HG02798 (cell line): ENCODE measurements at regions not wholly inside any gene's neighbourhood (a gene's known extent, or its start where the extent isn't known, plus 50 kb on each side); places are given as distances from the start of the nearest gene placed in this dataset.

Experiments
- ATAC-seq: cut with Tn5 transposase; IDR thresholded peaks from one replicate; pipeline ENCODE4 v1.9.1; 2021; ENCODE audit warnings: mild to moderate bottlenecking; ENCODE audit not compliant: unreplicated experiment, poor library complexity

DNA sequence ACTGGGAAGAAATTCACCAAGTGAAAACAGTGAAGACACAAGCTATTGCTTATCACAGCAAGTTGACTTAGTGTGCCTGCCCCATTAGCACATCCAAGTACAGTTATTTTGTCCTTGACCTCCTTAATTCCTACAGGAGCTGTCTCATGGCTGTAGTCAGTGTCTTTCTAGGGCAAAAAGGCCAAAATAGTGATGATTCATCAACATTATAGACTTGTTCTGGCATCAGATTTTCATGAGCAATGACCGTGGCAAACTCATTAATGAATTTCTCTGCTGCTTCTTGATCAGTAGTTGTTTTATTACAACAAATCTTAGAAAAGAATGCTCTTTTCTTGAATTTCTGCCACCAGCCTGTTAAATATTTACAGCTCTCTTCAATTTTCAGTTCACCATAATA, 1169.3 kb upstream of the DDX18 start:
- ATAC-seq = no peak

DNA sequence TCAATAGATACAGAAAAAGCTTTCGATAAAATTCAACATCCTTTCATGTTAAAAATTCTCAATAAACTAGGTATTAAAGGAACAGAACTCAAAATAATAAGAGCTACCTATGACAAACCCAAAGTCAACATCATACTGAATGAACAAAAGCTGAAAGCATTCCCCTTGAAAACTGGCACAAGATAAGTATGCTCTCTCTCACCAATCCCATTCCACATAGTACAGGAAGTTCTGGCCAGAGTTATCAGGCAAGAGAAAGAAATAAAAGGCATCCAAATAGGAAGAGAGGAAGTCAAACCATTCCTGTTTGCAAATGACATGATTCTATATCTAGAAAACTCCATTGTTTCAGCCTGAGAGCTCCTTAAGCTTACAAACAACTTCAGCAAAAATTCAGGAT, 1145.8 kb upstream of the DDX18 start:
- no peak for ATAC-seq

DNA sequence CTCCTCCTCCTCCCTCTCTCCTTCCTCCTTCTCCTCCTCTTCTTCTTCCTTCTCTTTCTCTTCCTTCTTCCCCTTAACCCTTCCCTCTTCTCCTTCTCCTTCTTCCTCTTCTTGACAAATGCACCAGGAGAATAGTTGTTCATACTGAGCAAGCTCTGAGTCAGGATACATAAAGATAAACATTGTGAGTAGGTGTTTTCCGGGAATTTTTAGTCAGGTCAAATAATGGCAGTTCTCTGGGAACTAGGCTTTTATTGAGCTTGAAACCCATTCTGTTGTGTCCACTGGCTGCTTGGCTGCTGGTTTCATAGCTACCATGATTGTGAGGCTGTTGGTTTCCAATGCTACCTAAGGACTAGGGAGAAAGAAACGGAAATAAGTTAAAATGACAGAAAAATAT, 1144.7 kb upstream of the DDX18 start:
- no peak for ATAC-seq

DNA sequence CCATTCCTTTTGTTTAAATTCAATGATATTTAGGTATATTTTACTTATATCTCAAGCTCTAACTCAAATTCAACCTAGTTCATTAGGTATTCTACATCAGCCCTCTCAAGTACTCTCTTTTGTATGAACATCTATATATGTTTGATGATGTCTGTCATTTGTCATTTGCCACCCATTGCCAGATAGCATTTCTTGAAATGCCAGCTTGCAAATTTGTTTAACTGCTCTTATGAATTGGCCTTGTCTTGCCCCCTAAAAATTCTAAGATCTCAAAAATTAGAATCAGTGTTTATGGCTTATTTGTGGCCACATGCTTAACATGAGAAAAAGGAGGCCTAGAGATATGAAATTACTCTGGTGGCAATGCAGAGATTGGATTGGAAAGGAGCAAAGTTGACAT, 1140.3 kb upstream of the DDX18 start:
- no peak for ATAC-seq

DNA sequence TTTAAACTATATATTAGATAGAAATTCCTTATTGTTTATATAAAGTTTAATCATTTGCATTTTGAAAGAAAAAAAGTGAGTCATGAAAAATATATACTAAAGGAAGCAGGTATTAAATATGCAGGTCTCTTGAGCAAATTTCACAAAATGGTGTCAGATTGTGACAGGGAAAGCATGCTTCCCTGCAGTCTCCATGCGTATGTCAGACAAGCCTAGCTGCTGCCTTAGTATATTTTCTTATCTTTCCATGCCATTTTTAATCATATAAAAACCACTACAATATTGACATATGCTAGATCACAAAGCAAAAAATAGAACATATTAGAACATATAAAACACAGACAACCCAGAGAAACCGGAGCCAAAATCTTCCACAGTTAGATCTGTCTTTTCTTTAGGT, 1137.7 kb upstream of the DDX18 start:
- ATAC-seq = no peak

DNA sequence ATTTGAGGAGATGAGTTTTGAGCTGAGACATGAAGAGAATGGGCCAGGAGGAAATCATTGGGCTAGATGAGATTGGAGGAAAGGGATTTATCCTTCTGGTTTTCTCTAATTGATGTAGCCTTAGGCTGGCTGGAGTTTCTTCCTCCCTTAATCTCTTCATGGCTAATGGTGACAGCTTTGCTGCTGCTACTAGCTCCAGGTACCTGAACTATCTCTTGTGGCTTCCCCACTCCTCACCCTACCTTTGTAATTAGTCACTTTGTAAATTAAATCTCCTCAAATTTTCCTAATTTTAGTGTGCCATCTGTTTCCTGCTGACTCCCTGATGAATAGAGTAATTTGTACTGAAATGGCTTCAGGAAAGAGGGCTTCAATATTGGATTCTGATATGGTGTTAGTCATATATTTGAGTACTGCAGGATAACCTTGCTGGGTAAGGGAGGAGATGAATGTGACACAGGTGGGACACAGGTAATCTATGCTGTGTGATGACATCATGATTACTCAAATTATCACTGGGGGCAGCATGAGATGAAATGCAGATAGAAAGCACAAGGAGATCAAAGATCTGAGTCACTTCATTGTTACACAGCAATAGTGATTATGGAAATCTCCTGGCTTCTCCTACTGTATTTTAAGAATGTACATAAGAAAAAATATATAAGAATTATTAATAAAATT, 1134.1 kb upstream of the DDX18 start:
- no peak for ATAC-seq

DNA sequence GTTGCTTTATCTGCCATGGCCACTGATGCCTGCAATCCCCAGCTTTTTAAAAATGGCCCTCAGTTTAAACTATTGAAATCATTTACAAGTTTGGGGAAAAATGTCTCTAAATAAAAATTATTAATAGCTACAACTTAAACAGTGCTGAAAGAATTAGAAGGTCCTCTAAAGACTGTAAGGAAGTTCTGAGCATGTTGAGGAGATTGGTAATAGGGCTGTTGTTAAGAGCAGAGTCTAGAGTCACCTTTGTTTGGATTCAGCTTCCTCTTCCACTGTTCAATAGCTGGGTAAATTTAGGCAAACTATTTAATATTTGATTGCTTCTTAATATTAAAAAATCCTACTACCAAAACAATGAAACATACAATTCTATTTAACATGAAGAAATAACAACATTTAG, 1127.1 kb upstream of the DDX18 start:
- no peak for ATAC-seq

DNA sequence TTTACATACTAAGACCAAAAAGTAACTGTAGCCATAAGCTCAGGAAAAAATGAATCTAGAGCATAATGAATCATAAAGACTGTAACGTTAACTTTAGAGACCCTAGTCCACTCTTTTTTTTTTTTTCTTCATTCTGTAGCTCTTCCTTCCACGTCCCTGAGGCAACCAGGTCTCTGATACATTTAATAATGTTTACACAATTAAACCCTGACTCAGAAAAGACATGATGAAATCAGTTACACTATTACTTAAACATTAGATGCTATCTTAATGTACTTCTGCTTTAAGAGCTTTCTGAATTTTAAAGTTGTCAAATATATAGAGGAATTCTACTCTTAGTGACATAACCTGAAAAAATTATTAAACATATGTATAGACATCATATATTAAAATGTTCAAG, 1121.5 kb upstream of the DDX18 start:
- no peak for ATAC-seq

DNA sequence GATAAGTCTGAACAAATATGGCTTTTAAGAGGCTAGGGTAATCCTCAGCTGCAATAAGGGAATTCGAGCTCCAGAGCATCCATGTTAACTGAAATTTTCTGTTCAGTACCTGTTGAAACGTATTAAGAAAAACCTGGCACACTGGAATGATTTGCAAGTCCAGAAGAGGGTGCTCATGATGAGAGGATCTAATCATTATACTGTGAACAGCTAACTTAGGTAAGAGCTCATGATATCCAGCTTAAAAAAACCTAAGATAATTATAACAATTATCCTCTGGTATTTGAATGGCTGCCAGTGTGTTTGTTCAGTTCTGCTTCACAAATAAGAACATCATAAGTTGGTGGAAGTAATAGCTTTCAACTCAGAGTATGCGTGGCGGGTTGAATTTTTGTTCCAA, 1118.3 kb upstream of the DDX18 start:
- no peak for ATAC-seq

DNA sequence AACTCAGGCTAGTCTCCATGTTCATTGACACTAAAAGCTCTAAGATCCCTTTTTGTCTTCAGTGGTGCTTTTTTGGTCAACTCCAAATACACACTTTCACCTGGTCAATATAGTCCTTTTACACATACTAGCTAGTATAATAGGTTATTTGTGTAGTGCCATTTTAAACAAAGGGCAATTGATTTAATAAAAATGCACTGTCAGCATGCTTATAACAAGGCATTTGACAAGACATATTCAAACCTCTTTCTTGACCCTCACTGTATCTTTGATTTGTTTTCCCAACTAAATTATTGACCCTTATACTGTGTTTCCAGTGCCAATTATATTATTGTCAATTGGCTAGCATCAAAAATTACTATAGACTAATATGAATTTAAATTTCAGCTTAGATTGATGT, 1117.6 kb upstream of the DDX18 start:
- ATAC-seq = no peak

DNA sequence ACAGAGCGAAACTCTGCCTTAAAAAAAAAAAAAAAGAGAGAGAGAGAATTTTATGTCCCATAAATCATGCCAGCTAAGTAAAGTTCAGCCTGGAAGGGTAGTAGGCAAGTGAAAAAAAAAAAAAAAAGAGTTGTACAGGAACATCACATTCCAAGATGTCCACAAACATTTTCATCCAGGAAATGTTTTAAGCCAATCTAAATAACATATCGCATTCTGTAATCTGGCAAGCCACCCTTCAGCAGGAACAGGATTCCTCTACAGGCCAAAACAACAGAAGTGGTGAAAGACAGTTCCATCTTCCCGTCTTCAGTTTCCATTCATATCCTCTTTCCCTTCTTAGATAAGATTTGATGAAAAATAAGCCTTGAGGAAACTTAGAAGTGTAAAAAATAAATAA, 1108.1 kb upstream of the DDX18 start:
- no peak for ATAC-seq

DNA sequence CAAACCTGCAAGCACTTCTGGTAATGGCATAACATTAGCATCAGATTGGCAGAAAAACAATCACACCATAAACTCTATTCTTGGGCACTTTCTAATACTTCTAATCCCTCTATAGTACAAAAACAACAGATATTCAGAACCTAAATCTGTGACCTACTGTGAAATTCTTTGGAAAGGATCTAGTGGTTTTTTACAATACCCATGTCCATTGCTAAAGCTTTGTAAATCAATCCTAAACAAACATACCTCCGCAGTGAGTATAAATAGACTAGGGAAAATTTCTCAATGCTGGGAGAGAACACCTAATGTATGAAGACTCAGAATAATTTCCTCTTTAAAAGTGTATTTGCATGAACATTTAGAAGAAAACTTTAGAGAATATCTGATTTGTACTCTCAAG, 1098.5 kb upstream of the DDX18 start:
- ATAC-seq = no peak

DNA sequence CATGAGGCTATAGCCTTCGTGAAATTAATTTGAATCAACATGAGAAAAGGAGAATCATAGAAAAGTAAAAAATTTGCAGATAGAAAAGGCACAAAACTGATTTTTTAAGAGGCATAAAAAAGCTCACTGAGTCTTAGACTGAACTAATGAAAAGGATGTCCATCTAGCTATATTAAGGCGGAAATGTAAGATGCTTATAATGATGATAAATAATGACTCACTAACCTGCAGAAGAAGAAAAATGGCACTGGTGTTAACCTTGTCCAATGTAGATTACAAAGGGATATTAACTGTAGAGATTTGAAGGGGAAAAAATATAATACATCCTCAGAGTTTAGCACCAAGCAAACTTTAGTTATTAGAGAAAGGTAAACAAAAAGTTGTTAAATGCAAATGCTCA, 1098.0 kb upstream of the DDX18 start:
- ATAC-seq = no peak

DNA sequence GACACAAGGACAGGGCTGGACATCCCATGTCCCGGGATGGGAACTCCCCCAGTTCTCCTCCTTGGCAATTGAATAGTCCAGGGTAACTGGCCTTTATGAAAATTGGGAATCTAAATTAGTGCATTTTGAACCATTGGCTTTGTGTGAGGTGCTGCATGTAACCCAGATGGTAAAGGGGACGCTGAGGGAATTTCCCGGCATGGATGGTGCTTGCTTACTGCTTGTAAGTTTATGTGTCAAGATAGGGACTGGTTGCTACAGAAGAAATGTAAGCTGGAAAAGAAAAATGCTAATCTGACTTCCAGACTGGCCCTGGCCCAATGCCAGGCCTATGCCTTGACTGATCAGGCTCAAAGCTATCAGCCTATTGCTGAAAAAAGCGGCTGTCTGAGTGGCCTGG, 1096.7 kb upstream of the DDX18 start:
- no peak for ATAC-seq

DNA sequence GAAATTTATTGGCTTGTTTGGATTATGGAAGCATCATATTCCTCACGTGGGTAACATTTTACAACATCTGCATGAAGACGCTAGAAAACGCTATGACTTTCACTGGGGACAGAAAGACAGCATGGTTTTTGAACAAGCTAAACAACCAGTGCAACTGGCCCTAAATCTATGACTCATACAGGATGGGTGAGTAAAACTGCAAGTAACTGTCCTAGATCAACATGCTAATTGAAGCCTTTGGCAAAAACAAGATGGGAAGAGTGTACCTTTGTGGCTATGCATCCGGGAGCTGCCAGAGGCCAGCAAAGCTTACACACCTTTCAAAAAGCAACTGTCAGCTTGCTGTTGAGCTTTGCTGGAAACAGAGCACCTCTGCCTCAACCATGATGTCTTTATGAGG, 1096.0 kb upstream of the DDX18 start:
- no peak for ATAC-seq

DNA sequence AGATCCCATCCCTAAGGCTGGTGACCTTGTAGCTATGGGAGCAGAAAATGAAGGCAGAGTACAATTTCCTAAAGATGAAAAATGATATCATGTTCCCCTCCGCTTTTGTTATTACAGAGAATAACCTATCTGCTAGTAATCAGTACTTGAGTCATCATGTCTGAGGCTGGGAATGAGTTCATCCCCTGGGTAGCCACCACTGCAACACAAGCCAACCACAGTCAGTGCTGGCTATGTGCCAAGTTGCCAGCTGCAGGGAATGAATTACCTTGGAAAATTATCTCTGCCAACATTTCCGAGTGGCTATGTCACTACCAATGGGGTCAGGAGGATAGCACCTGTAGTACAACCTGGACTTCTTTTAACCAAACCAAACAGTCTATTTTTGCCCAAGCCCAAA, 1094.7 kb upstream of the DDX18 start:
- ATAC-seq = no peak

DNA sequence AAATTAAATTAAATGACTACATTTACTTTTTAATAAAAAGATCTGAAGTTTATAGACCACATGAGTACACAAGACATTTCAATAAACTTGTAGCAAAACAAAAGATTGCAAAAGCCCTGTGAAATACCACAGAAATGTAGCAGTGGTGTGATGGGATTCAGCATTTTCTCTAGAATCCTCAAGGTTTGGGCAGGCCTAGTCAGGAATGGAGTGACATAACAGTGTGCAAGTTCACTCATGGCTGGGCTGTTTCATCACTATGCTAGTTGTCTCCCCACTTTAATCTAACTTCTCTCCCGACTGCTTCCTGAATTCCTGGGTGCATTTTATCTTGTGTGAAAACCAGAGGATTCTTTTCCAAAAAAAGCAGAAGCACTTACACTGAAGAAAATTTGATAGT, 1089.9 kb upstream of the DDX18 start:
- ATAC-seq = no peak

DNA sequence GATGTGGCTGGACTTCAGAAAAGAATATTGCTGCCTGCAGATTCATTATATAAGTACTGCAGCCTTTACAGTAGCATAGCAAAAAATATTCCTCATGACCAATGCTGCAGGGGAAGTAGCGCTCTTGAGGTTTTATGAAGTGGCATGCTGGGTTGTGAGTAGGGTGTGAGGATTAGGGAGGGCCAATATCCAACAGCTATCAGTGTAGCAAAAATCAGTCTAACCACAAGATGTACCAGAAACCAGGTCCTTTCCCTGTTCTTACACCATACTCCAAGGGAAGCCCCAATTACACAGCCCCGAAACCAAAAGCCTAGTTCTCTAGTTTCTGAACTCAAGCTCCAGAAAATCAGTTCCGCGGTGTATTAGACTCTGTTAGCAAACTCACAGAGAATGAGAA, 1082.2 kb upstream of the DDX18 start:
- no peak for ATAC-seq

DNA sequence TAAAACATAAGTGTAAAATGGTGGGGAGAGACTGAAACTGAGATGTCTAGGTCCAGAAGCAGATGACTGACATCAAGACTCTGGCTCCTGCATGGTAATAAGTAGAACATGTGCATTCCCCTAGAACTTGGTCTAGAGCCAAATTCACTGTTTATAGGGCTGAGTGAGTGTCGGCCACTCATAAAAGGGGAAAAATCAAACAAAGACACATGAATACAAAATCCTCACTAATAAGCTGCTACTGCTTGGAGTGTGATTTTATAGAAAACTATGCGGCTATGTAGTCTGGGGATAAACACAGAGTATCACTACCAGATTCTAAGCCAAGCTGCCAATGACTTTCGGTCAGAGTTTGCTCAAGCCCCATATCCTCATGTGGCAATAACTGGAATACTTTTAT, 1080.8 kb upstream of the DDX18 start:
- no peak for ATAC-seq

DNA sequence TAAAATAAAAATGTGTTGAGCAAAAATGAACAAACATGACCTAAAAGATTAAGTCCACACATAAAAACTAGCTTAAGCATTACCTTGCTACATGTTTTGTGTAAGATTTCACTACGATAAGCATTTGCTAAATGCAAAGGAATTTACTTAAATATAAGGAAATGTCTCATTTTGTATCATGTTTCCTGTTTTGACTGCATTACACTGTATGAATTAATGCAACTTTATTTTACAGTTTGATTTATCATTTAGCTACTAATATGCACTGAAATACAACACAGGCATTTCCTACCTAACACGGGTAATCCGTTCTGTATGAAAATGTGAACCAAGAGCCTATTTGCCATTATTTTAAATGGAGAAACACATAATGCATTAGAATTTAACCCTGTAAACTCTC, 1076.5 kb upstream of the DDX18 start:
- no peak for ATAC-seq

DNA sequence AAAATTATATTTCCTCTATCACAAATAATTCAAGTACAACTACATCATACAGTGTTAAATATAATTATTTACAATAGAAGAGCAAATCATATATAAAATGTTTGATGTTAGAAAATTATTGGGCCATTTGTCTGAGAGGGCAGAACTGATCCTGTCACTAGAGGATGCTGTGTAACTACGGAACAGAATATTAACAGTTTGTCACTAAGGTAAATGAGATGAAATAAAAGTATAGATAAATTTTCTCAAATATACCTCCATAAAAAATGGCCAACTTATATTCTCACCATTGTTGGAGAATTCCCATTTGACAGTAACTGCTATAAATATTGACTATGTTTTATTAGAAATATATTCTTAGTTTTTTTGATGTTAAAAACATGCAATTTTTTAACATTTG, 1067.4 kb upstream of the DDX18 start:
- no peak for ATAC-seq

DNA sequence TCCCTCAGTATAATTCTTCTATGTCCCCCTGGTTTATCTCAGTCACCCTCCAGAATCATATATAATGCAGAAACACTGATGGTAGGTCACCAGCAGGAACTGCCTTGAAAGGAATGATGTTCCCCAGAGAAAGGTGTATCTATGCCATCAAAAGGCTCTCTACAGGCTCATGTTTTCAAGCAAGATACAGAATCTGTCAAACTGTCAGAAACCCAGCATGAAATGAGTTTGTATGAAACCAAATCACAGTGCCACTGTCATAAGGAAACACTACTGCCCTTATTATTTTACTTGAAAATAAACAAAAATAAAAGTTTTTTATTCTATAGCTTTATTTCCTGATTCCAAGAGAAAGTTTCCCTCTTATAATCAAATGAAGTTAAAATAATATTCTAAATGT, 1064.5 kb upstream of the DDX18 start:
- no peak for ATAC-seq
